Right ventricle myocardium inferior (tissue), 1 donor: ENCODE measurements at regions not wholly inside any gene's neighbourhood (a gene's known extent, or its start where the extent isn't known, plus 50 kb on each side); places are given as distances from the start of the nearest gene placed in this dataset.

ENCODE experiments used
- ATAC-seq: fragments of 200-7000 bp; cut with Tn5 transposase; one replicate; pipeline ENCODE4 v1.9.1; 2020; ENCODE audit warnings: mild to moderate bottlenecking, moderate library complexity
- DNase-seq: peaks from one replicate; pipeline ENCODE4 v3.0.0; 2021; ENCODE audit errors: missing footprints
- intact Hi-C: fragments of 100-400 bp; cut with DNase I; formaldehyde crosslinking; loops from one replicate; pipeline ENCODE4 v1.11.0; 2022
- donor health status: DM: no; HTN: yes; CAD: no; lungs with severe emphysema.

- intact Hi-C loops = no loop called here
- no peak for ATAC-seq
- DNase-seq = no peak
Measured at GRCh38 chr12:30019366-30020140, 235.8 kb upstream of the TMTC1 start.

- intact Hi-C loops = no loop called here
- ATAC-seq = no peak
- DNase-seq = no peak
Measured at GRCh38 chr12:30016540-30017055, 232.9 kb upstream of the TMTC1 start.

GRCh38 chr12:30015631-30016337 is 232.0 kb upstream of the TMTC1 start:
- intact Hi-C loops = no loop called here
- ATAC-seq (no peak), DNase-seq (no peak)

- no peak for DNase-seq
- intact Hi-C loops = no loop called here
- ATAC-seq = no peak
Measured at GRCh38 chr12:30014991-30015390, 231.2 kb upstream of the TMTC1 start.

- ATAC-seq (no peak), DNase-seq (no peak)
- intact Hi-C loops = no loop called here
Measured at GRCh38 chr12:30012816-30013450, 229.2 kb upstream of the TMTC1 start.

- ATAC-seq (no peak), DNase-seq (no peak)
- intact Hi-C loops = no loop called here
Measured at GRCh38 chr12:30010071-30011052, 226.6 kb upstream of the TMTC1 start.

GRCh38 chr12:30006021-30006420 is 222.3 kb upstream of the TMTC1 start:
- intact Hi-C loops = no loop called here
- no peak for ATAC-seq
- no peak for DNase-seq

- intact Hi-C loops = no loop called here
- no peak for ATAC-seq
- no peak for DNase-seq
Measured at GRCh38 chr12:30003321-30003720, 219.6 kb upstream of the TMTC1 start.

GRCh38 chr12:30002677-30003076 is 218.9 kb upstream of the TMTC1 start:
- DNase-seq = no peak
- intact Hi-C loops = no loop called here
- ATAC-seq = no peak

- no peak for ATAC-seq
- DNase-seq = no peak
- intact Hi-C loops = no loop called here
Measured at GRCh38 chr12:30000401-30000800, 216.7 kb upstream of the TMTC1 start.

GRCh38 chr12:29996993-29997392 is 213.3 kb upstream of the TMTC1 start:
- no peak for DNase-seq
- no peak for ATAC-seq
- intact Hi-C loops = no loop called here

GRCh38 chr12:29992366-29992765 is 208.6 kb upstream of the TMTC1 start:
- DNase-seq = no peak
- ATAC-seq = no peak
- intact Hi-C loops = no loop called here

GRCh38 chr12:29991924-29992323 is 208.2 kb upstream of the TMTC1 start:
- DNase-seq (no peak), ATAC-seq (no peak)
- intact Hi-C loops = no loop called here

GRCh38 chr12:29990971-29991370 is 207.2 kb upstream of the TMTC1 start:
- no peak for ATAC-seq
- no peak for DNase-seq
- intact Hi-C loops = no loop called here

GRCh38 chr12:29983851-29984250 is 200.1 kb upstream of the TMTC1 start:
- no peak for DNase-seq
- ATAC-seq = no peak
- intact Hi-C loops = no loop called here

- intact Hi-C loops = no loop called here
- ATAC-seq (no peak), DNase-seq (no peak)
Measured at GRCh38 chr12:29980304-29980703, 196.6 kb upstream of the TMTC1 start.

- intact Hi-C loops = no loop called here
- no peak for ATAC-seq
- no peak for DNase-seq
Measured at GRCh38 chr12:29971446-29971845, 187.7 kb upstream of the TMTC1 start.

- ATAC-seq = no peak
- no peak for DNase-seq
- intact Hi-C loops = no loop called here
Measured at GRCh38 chr12:29970501-29970900, 186.8 kb upstream of the TMTC1 start.
